ENCODE measurements at regions not wholly inside any gene's neighbourhood (a gene's known extent, or its start where the extent isn't known, plus 50 kb on each side); places are given as distances from the start of the nearest gene placed in this dataset.

GRCh38 chr1:234706931-234707330 is 97.0 kb upstream of the IRF2BP2 start:
- Mint-ChIP-seq H3K27ac (no peak overlapping the region), H3K9me3 (peaks cover 13 to 17% of the 10 kb centered on the region in 2 donors), H3K4me3 (no peak overlapping the region), H3K27me3 (no peaks in the 10 kb centered on the region), H3K4me1 (peaks cover 12% of the 10 kb centered on the region)
- DNase-seq, result no peak
- ATAC-seq, result no peak

GRCh38 chr1:234706199-234706598 is 96.2 kb upstream of the IRF2BP2 start:
- Mint-ChIP-seq H3K9me3 (peaks cover 13 to 17% of the 10 kb centered on the region in 2 donors), H3K27me3 (no peaks in the 10 kb centered on the region), H3K27ac (no peak overlapping the region), H3K4me3 (no peak overlapping the region), H3K4me1 (peaks cover 7% of the 10 kb centered on the region)
- no peak for DNase-seq
- ATAC-seq, result no peak

GRCh38 chr1:234705615-234706014 is 95.6 kb upstream of the IRF2BP2 start:
- DNase-seq (no peak), ATAC-seq (no peak)
- Mint-ChIP-seq H3K27me3 (no peaks in the 10 kb centered on the region), H3K9me3 (peaks cover 13 to 17% of the 10 kb centered on the region in 2 donors), H3K27ac (no peak overlapping the region), H3K4me1 (peaks cover 6% of the 10 kb centered on the region), H3K4me3 (no peak overlapping the region)

GRCh38 chr1:234704106-234704887 is 94.3 kb upstream of the IRF2BP2 start:
- no peak for DNase-seq
- Mint-ChIP-seq H3K27ac (no peak overlapping the region), H3K9me3 (peaks cover 13 to 17% of the 10 kb centered on the region in 2 donors), H3K4me1 (peaks cover 16% of the 10 kb centered on the region), H3K4me3 (no peak overlapping the region), H3K27me3 (no peaks in the 10 kb centered on the region)
- ATAC-seq, result no peak

GRCh38 chr1:234702342-234703000 is 92.5 kb upstream of the IRF2BP2 start:
- Mint-ChIP-seq H3K4me1 (peaks cover 16% of the 10 kb centered on the region), H3K9me3 (peaks cover 6 to 10% of the 10 kb centered on the region in 2 donors), H3K27ac (no peak overlapping the region), H3K4me3 (no peak overlapping the region), H3K27me3 (no peaks in the 10 kb centered on the region)
- ATAC-seq (no peak), DNase-seq (no peak)

- H3K4me3 Mint-ChIP-seq, result no peak overlapping the region
- peaks cover 6 to 10% of the 10 kb centered on the region in 2 donors for H3K9me3 Mint-ChIP-seq
- no peaks in the 10 kb centered on the region for H3K27me3 Mint-ChIP-seq
- H3K4me1 Mint-ChIP-seq, result peaks cover 18% of the 10 kb centered on the region
- H3K27ac Mint-ChIP-seq, result no peak overlapping the region
- no peak for ATAC-seq
- no peak for DNase-seq
Measured at GRCh38 chr1:234701737-234702341, 91.9 kb upstream of the IRF2BP2 start.

- peaks cover 0 to 5% of the 10 kb centered on the region in 2 donors for H3K9me3 Mint-ChIP-seq
- H3K27ac Mint-ChIP-seq, result no peak overlapping the region
- ATAC-seq, result peak; percentile 55
- H3K4me1 Mint-ChIP-seq, result peaks cover 21% of the 10 kb centered on the region
- H3K4me3 Mint-ChIP-seq, result no peak overlapping the region
- no peak for DNase-seq
- no peaks in the 10 kb centered on the region for H3K27me3 Mint-ChIP-seq
Measured at GRCh38 chr1:234699795-234700665, 90.1 kb upstream of the IRF2BP2 start.

- peaks cover 21% of the 10 kb centered on the region for H3K4me1 Mint-ChIP-seq
- no peak for DNase-seq
- no peaks in the 10 kb centered on the region for H3K27me3 Mint-ChIP-seq
- ATAC-seq, result no peak
- no peaks in the 10 kb centered on the region for H3K9me3 Mint-ChIP-seq
- H3K27ac Mint-ChIP-seq, result no peak overlapping the region
- H3K4me3 Mint-ChIP-seq, result no peak overlapping the region
Measured at GRCh38 chr1:234698686-234699085, 88.7 kb upstream of the IRF2BP2 start.

- Mint-ChIP-seq H3K9me3 (no peaks in the 10 kb centered on the region), H3K27me3 (no peaks in the 10 kb centered on the region), H3K4me3 (no peak overlapping the region), H3K27ac (peak overlapping the region in 1 of 2 donors; percentile 47), H3K4me1 (peaks cover 21% of the 10 kb centered on the region)
- DNase-seq (no peak), ATAC-seq (no peak)
Measured at GRCh38 chr1:234697741-234698140, 87.8 kb upstream of the IRF2BP2 start.

GRCh38 chr1:234697015-234697414 is 87.0 kb upstream of the IRF2BP2 start:
- Mint-ChIP-seq H3K4me1 (peaks cover 21% of the 10 kb centered on the region), H3K9me3 (no peaks in the 10 kb centered on the region), H3K4me3 (no peak overlapping the region), H3K27ac (no peak overlapping the region), H3K27me3 (no peaks in the 10 kb centered on the region)
- no peak for DNase-seq
- ATAC-seq, result no peak

- DNase-seq (no peak), ATAC-seq (no peak)
- Mint-ChIP-seq H3K4me1 (peaks cover 21% of the 10 kb centered on the region), H3K9me3 (no peaks in the 10 kb centered on the region), H3K27me3 (no peaks in the 10 kb centered on the region), H3K27ac (peak overlapping the region in 1 of 2 donors; percentile 43), H3K4me3 (no peak overlapping the region)
Measured at GRCh38 chr1:234696148-234696576, 86.2 kb upstream of the IRF2BP2 start.

- no peaks in the 10 kb centered on the region for H3K9me3 Mint-ChIP-seq
- peaks cover 13% of the 10 kb centered on the region for H3K4me1 Mint-ChIP-seq
- H3K27ac Mint-ChIP-seq, result no peak overlapping the region
- H3K27me3 Mint-ChIP-seq, result no peaks in the 10 kb centered on the region
- no peak overlapping the region for H3K4me3 Mint-ChIP-seq
- no peak for ATAC-seq
- DNase-seq, result no peak
Measured at GRCh38 chr1:234694661-234695060, 84.7 kb upstream of the IRF2BP2 start.

GRCh38 chr1:234692966-234693580 is 83.1 kb upstream of the IRF2BP2 start:
- DNase-seq (no peak), ATAC-seq (no peak)
- Mint-ChIP-seq H3K27me3 (no peaks in the 10 kb centered on the region), H3K27ac (no peak overlapping the region), H3K4me3 (no peak overlapping the region), H3K4me1 (peaks cover 10% of the 10 kb centered on the region), H3K9me3 (no peaks in the 10 kb centered on the region)

GRCh38 chr1:234691567-234691966 is 81.6 kb upstream of the IRF2BP2 start:
- DNase-seq (no peak), ATAC-seq (peak; percentile 89)
- peak overlapping the region in 1 of 2 donors; percentile 38 for H3K27ac Mint-ChIP-seq
- H3K27me3 Mint-ChIP-seq, result no peaks in the 10 kb centered on the region
- no peak overlapping the region for H3K4me3 Mint-ChIP-seq
- peaks cover 0 to 6% of the 10 kb centered on the region in 2 donors for H3K9me3 Mint-ChIP-seq
- peaks cover 6% of the 10 kb centered on the region for H3K4me1 Mint-ChIP-seq

- Mint-ChIP-seq H3K27ac (no peak overlapping the region), H3K4me3 (no peak overlapping the region), H3K27me3 (no peaks in the 10 kb centered on the region), H3K4me1 (peaks cover 1% of the 10 kb centered on the region), H3K9me3 (peaks cover 2 to 7% of the 10 kb centered on the region in 2 donors)
- no peak for ATAC-seq
- DNase-seq, result no peak
Measured at GRCh38 chr1:234690872-234691271, 80.9 kb upstream of the IRF2BP2 start.

All from stimulated activated naive CD8-positive, alpha-beta T cell treated with anti-CD3 and anti-CD28 coated beads, Interleukin-15, amount 100 ng/mL, for 72 hours (primary cell).